BJ (cell line): ENCODE measurements at regions not wholly inside any gene's neighbourhood (a gene's known extent, or its start where the extent isn't known, plus 50 kb on each side); places are given as distances from the start of the nearest gene placed in this dataset.
"Not testable (repeated sequence)": the region's sequence is repeated elsewhere in the genome, so short reads cannot be mapped to it uniquely, and the experiment has no call there.

Experiments used
- CTCF ChIA-PET: fragments of 350-600 bp; formaldehyde crosslinking; extraction: SDS; loops from one replicate; lab custom pipeline; 2021; ENCODE audit warnings: antibody characterized with exemption, inconsistent platforms; lab: Yijun Ruan, JAX
- POLR2A ChIA-PET: fragments of 300-600 bp; sonication (Branson Sonifier 250); formaldehyde crosslinking; extraction: SDS; loops from one replicate; lab custom pipeline; 2021; ENCODE audit warnings: antibody characterized with exemption; lab: Charles Lee
- DNase-seq: peaks from one replicate; pipeline ENCODE4 v3.0.0-alpha.2; 2011; ENCODE audit warnings: low read depth
- H3K27me3 ChIP-seq: 2 replicates; pipeline ENCODE4 v1.6.0; 2011; ENCODE audit warnings: low read length; ENCODE audit not compliant: control insufficient read depth, insufficient read depth
- H3K36me3 ChIP-seq: 2 replicates; pipeline ENCODE4 v1.5.1; 2011; ENCODE audit warnings: low read length; ENCODE audit not compliant: control insufficient read depth, insufficient read depth
- H3K4me3 ChIP-seq: 2 replicates; pipeline ENCODE4 v1.5.1; 2011; ENCODE audit warnings: low read depth, mild to moderate bottlenecking, control low read depth, low read length
- TF ChIP-seq, protein P1 (sequence below): IDR thresholded peaks from 2 replicates; pipeline ENCODE4 v1.5.1; 2011; ENCODE audit warnings: low read depth, mild to moderate bottlenecking, control low read depth, inconsistent platforms, low read length, moderate library complexity; ENCODE audit not compliant: insufficient read depth

DNA sequence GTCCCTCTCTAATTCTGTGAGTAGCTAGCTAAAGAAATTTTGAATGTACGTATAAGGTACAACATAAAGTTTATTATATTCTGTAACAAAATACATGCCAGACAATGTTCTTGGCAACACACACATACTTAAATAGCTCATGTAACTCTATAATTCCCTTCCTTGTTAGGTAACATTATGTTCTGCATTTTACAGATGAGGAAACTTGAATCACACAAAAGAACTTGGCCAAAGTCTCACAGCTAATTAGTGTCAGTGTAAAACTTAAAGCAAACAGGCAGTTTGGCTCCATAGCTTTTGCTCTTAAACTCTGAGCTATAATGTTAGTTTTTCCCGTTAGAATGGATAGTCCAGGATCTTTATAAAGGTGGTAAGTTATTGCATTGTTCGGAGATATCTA lies 1091.8 kb upstream of the SLIT2 start:
- no peaks in the 10 kb centered on the region for H3K36me3 ChIP-seq
- CTCF ChIA-PET, result no interaction called here
- POLR2A ChIA-PET, result no interaction called here

DNA sequence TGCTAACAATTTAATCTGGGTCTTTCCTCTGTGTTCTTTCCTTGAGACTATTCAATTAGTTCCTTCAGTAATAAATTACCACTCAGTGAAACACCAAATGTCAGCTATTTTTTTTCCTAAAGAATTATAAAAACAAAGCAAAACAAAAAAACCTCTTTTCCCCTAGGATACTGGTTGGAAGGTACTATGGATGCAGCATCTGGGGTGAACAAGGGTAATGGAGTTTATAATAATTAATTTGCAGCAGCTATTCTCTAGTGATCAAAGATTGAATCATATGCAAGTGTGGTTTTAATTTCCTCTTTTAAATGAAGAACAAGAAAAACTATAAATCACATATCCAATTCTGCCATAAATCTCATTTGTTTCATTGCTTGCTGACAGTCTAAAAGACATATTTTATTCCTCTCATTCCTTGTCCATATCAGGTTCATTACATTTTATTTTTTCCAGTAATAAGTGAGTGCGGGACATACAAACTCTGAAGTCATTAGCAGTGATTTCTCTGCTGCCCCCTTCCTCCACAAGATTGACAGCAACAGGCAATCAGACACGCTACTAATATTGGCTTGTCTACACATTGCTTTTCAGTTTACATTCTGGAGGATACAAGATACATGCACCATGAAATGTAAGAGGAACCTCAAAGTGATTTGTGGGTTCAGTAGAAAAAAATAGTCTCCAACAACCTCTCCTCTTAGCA lies 1093.4 kb upstream of the SLIT2 start:
- Histone ChIP-seq H3K36me3 (no peaks in the 10 kb centered on the region), H3K27me3 (no peaks in the 10 kb centered on the region), H3K4me3 (no peak overlapping the region)
- TF ChIP-seq, protein P1, sequence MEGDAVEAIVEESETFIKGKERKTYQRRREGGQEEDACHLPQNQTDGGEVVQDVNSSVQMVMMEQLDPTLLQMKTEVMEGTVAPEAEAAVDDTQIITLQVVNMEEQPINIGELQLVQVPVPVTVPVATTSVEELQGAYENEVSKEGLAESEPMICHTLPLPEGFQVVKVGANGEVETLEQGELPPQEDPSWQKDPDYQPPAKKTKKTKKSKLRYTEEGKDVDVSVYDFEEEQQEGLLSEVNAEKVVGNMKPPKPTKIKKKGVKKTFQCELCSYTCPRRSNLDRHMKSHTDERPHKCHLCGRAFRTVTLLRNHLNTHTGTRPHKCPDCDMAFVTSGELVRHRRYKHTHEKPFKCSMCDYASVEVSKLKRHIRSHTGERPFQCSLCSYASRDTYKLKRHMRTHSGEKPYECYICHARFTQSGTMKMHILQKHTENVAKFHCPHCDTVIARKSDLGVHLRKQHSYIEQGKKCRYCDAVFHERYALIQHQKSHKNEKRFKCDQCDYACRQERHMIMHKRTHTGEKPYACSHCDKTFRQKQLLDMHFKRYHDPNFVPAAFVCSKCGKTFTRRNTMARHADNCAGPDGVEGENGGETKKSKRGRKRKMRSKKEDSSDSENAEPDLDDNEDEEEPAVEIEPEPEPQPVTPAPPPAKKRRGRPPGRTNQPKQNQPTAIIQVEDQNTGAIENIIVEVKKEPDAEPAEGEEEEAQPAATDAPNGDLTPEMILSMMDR, result no peak
- POLR2A ChIA-PET, result no interaction called here
- CTCF ChIA-PET, result interaction anchor here (1.7 to 2.4 kb wide), 2 partner anchors 16 to 17 kb away, joined by 3 to 4 read pairs; no protein-coding TSS in a partner anchor
- no peak for DNase-seq

More for the DNA sequence above, 1091.8 kb upstream of the SLIT2 start:
- Histone ChIP-seq H3K4me3 (no peak overlapping the region), H3K27me3 (no peaks in the 10 kb centered on the region)
- no peak for DNase-seq
- TF ChIP-seq, protein P1, result no peak

DNA sequence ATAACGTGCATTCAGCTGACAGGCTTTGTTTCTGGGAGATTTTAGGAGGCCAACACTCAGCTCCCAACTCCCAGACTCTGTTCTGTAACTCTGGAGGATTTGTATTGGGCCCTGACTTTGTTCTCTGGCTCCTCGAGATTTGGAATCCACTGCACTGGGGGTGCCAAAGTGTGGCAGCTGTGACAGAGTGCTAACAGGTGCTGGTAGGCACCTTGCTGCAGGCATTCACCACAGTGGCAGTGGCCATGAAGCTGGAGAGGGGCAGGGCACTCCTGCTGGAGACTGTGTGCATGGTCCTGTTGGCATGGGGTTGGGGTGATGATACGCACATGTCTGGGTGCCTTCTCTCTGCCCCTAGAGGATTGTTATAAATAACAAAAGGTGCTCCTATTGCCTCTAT lies 1094.9 kb upstream of the SLIT2 start:
- Histone ChIP-seq H3K4me3 (no peak overlapping the region), H3K36me3 (no peaks in the 10 kb centered on the region), H3K27me3 (no peaks in the 10 kb centered on the region)
- CTCF ChIA-PET, result interaction anchor here (1.1 to 2.4 kb wide), 4 partner anchors 12 to 25 kb away, joined by 3 to 4 read pairs (median 3); no protein-coding TSS in a partner anchor
- POLR2A ChIA-PET, result no interaction called here
- DNase-seq, result no peak
- TF ChIP-seq, protein P1, result no peak

DNA sequence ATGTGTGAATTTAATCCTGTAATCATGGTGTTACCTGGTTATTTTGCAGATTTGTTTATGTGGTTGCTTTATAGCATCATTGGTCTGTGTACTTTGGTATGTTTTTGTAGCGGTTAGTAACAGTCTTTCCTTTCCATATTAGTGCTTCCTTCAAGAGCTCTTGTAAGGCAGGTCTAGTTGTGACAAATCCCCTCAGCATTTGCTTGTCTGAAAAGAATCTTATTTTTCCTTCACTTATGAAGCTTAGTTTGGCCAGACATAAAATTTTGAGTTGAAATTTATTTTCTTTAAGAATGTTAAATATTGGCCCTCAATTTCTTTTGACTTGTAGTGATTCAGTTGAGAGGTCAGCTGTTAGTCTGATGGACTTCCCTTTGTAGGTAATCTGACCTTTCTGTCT lies 1096.1 kb upstream of the SLIT2 start:
- H3K27me3 ChIP-seq, result no peaks in the 10 kb centered on the region
- H3K4me3 ChIP-seq, result no peak overlapping the region
- DNase-seq, result no peak
- ChIA-PET CTCF (interaction anchor here (0.6 to 1.6 kb wide), 4 partner anchors 11 to 335 kb away, joined by 3 read pairs; no protein-coding TSS in a partner anchor), POLR2A (no interaction called here)
- TF ChIP-seq, protein P1, result no peak
- no peaks in the 10 kb centered on the region for H3K36me3 ChIP-seq

DNA sequence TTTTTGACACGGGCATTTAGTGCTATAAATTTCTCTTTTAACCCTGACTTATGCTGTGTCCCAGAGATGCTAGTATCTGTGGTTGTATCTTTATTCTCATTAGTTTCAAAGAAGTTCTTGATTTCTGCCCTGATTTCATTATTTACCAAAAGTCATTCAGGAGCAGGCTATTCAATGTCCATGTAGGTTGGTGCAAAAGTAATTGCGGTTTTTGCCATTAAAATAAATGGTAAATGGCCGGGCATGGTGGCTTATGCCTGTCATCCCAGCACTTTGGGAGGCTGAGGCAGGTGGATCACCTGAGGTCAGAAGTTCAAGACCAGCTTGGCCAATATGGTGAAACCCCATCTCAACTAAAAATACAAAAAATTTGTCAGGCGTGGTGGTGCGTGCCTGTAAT lies 1097.4 kb upstream of the SLIT2 start:
- H3K27me3 ChIP-seq, CTCF ChIA-PET, POLR2A ChIA-PET, H3K36me3 ChIP-seq, H3K4me3 ChIP-seq, DNase-seq: not testable (repeated sequence)

DNA sequence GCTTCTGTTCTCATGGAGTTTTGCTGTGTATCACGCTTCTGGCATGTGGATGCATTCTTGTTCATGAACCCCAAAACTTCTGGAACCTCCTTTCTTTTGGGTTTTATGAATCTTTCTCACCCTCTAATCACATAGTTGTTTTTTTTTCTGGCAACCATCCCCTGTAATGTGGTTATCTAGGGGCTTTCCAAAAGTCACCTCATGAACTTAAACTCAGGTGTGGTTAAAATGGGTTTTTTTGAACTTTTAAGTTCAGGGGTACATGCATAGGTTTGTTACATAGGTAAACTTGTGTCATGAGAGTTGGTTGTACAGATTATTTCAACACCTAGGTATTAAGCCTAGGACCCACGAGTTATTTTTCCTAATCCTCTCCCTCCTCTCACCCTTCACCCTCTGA lies 1099.4 kb upstream of the SLIT2 start:
- no peak overlapping the region for H3K4me3 ChIP-seq
- no peaks in the 10 kb centered on the region for H3K27me3 ChIP-seq
- no peaks in the 10 kb centered on the region for H3K36me3 ChIP-seq
- TF ChIP-seq, protein P1, result no peak
- ChIA-PET CTCF (no interaction called here), POLR2A (no interaction called here)
- DNase-seq, result no peak
